ENCODE measurements at regions not wholly inside any gene's neighbourhood (a gene's known extent, or its start where the extent isn't known, plus 50 kb on each side); places are given as distances from the start of the nearest gene placed in this dataset.

GRCh38 chr10:108817135-108817534, 1106.2 kb downstream of the XPNPEP1 start:
- WGBS, 2 donors: 64 to 67% methylated on average over 3 of the region's 3 CpGs
- TF ChIP-seq, protein P1, sequence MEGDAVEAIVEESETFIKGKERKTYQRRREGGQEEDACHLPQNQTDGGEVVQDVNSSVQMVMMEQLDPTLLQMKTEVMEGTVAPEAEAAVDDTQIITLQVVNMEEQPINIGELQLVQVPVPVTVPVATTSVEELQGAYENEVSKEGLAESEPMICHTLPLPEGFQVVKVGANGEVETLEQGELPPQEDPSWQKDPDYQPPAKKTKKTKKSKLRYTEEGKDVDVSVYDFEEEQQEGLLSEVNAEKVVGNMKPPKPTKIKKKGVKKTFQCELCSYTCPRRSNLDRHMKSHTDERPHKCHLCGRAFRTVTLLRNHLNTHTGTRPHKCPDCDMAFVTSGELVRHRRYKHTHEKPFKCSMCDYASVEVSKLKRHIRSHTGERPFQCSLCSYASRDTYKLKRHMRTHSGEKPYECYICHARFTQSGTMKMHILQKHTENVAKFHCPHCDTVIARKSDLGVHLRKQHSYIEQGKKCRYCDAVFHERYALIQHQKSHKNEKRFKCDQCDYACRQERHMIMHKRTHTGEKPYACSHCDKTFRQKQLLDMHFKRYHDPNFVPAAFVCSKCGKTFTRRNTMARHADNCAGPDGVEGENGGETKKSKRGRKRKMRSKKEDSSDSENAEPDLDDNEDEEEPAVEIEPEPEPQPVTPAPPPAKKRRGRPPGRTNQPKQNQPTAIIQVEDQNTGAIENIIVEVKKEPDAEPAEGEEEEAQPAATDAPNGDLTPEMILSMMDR (IDR thresholded peaks at IDR 0.05): no peak
- TF ChIP-seq POLR2A (IDR thresholded peaks at IDR 0.05): no peak
- no peak for TF ChIP-seq EP300 (IDR thresholded peaks at IDR 0.05)
- no peaks in the 10 kb centered on the region for H3K36me3 ChIP-seq
- H3K9me3 ChIP-seq: no peaks in the 10 kb centered on the region
- no peaks in the 10 kb centered on the region for H3K27me3 ChIP-seq
- H3K27ac ChIP-seq: no peak overlapping the region
- no peak for DNase-seq (ENCODE audit: low spot score in 2 of 2)
- no peaks in the 10 kb centered on the region for H3K4me1 ChIP-seq
- H3K4me3 ChIP-seq: no peak overlapping the region

DNA sequence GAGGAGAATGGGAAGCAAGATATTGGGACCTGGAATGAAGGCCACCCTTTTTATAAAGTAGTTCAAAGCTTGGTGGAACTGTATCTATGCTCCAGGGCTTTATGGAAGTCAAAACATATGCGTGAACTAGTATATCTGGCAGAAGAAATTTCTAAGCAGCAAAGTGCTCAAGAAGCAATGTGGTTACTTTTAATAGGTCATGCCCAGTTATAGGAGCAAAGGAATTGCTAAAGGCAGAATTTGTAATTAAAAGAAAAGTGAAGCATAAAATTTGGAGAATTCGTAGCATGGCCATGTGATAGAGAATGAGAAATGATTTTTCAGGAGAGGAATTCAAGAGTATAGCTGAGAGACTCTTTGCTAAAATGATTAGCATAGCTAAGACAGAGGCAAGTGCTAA, 1110.4 kb downstream of the XPNPEP1 start:
- no peak overlapping the region for H3K27ac ChIP-seq
- H3K9me3 ChIP-seq: no peaks in the 10 kb centered on the region
- H3K4me3 ChIP-seq: no peak overlapping the region
- no peaks in the 10 kb centered on the region for H3K4me1 ChIP-seq
- DNase-seq (ENCODE audit: low spot score in 2 of 2): no peak
- TF ChIP-seq, protein P1 (IDR thresholded peaks at IDR 0.05): no peak
- TF ChIP-seq EP300 (IDR thresholded peaks at IDR 0.05) (no peak), POLR2A (IDR thresholded peaks at IDR 0.05) (no peak)
- no peaks in the 10 kb centered on the region for H3K36me3 ChIP-seq
- no peaks in the 10 kb centered on the region for H3K27me3 ChIP-seq
- 85 to 95% methylated on average over 2 of the region's 2 CpGs for whole genome bisulfite sequencing, 2 donors

- no peaks in the 10 kb centered on the region for H3K9me3 ChIP-seq
- 64 to 72% methylated on average over 1 of the region's 1 CpG for WGBS, 2 donors
- TF ChIP-seq, protein P1 (IDR thresholded peaks at IDR 0.05): no peak
- TF ChIP-seq EP300 (IDR thresholded peaks at IDR 0.05) (no peak), POLR2A (IDR thresholded peaks at IDR 0.05) (no peak)
- H3K27ac ChIP-seq: no peak overlapping the region
- no peak overlapping the region for H3K4me3 ChIP-seq
- H3K27me3 ChIP-seq: no peaks in the 10 kb centered on the region
- no peaks in the 10 kb centered on the region for H3K36me3 ChIP-seq
- H3K4me1 ChIP-seq: no peaks in the 10 kb centered on the region
- DNase-seq (ENCODE audit: low spot score in 2 of 2): no peak
These were observed 1111.0 kb downstream of the XPNPEP1 start for GRCh38 chr10:108812296-108812695.

GRCh38 chr10:108808228-108808627, 1115.1 kb downstream of the XPNPEP1 start:
- WGBS, 2 donors: 75 to 77% methylated on average over 2 of the region's 2 CpGs
- DNase-seq (ENCODE audit: low spot score in 2 of 2): no peak
- no peak for TF ChIP-seq EP300 (IDR thresholded peaks at IDR 0.05)
- TF ChIP-seq, protein P1 (IDR thresholded peaks at IDR 0.05): no peak
- no peak for TF ChIP-seq POLR2A (IDR thresholded peaks at IDR 0.05)

DNA sequence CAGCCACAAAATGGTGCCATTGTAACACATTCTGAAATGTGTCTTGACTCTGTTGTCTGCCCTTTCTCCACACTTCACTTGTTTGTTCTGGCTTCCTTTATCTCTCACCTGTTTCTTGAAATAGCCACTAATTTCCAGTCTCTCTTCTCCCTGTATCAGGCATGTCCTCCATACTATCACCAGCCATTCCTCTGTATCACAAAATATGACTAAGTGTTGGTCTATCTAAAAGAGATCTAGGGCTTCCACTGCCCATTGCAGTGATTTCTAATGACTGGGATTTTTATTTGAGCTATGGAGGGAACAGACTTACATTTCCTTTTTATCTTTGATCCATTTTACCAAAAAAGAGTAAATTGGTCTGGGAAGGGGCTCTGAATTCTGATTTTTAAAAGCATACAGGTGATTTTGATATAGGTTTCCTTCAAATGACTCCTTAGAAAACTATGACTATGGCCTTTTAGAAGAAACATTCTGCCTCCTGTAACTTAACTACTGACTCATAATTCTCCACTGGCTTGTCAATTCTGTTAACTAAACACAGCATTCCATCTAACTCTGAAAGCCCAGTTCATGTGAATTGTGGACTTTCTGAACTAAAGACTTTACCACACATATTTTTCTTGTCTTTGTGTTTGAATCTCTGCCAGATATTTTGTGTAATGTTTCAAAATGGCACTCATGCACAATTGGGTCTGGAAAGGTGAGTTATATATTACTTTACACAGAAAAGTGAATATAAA, 1121.4 kb downstream of the XPNPEP1 start:
- H3K4me3 ChIP-seq: no peak overlapping the region
- DNase-seq (ENCODE audit: low spot score in 2 of 2): no peak
- no peak overlapping the region for H3K27ac ChIP-seq
- TF ChIP-seq EP300 (IDR thresholded peaks at IDR 0.05) (no peak), POLR2A (IDR thresholded peaks at IDR 0.05) (no peak)
- TF ChIP-seq, protein P1 (IDR thresholded peaks at IDR 0.05): no peak
- no peaks in the 10 kb centered on the region for H3K9me3 ChIP-seq
- no peaks in the 10 kb centered on the region for H3K36me3 ChIP-seq
- no peaks in the 10 kb centered on the region for H3K27me3 ChIP-seq
- no peaks in the 10 kb centered on the region for H3K4me1 ChIP-seq

More at GRCh38 chr10:108808228-108808627, 1115.1 kb downstream of the XPNPEP1 start:
- Histone ChIP-seq H3K4me3 (no peak overlapping the region), H3K9me3 (no peaks in the 10 kb centered on the region), H3K4me1 (no peaks in the 10 kb centered on the region), H3K27ac (no peak overlapping the region), H3K27me3 (no peaks in the 10 kb centered on the region), H3K36me3 (no peaks in the 10 kb centered on the region)

All from tibial nerve (tissue), 4 donors.